Dermis microvascular lymphatic vessel endothelial cell (primary cell): ENCODE measurements at regions not wholly inside any gene's neighbourhood (a gene's known extent, or its start where the extent isn't known, plus 50 kb on each side); places are given as distances from the start of the nearest gene placed in this dataset.
A peak's percentile ranks its signal among the peaks of the same experiment; 100 is the strongest.

Experiments
- DNase-seq, 2 donors: peaks; one replicate each; pipeline versions ENCODE4 v3.0.0 to v3.0.0-alpha.2; 2010; ENCODE audit warnings: low read depth in 2 of 2

DNA sequence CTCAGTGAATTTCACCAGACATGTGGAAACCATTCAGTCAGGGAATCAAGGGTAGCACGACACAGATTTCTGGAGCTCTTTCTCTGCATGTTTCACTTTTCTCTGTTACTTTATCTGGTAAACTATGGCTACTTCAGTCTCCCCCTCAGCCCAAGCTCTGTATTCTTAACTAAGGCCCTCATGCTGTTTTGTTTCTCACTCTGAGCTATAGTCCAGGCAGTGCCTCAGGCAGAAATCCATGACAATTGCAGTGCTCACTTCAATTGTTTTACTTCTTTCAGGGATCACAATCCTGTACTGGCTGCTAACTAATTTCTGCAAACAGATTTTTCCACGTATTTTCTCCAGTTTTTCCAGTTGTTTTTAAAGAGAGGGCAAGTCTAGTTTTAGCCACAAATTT lies 1599.9 kb upstream of the LRRTM3 start:
- no peak for DNase-seq

DNA sequence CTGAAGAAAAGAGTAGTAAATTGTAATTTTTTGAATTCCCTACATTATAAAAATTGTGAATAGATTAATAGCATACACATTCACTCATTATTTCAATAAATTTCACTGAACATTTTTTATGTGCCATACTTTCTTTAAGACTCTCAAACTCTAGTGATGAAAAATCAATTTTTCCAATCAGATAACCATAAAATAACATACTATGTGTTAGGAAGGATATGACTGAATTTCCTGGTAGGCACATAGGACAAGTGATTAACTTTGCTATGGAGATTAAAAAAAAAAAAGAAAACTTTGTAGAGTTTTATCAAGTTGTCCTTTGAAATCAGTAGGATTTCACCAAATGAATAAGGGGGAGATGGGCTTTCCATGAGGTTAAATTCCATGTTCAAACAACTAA lies 1597.3 kb upstream of the LRRTM3 start:
- DNase-seq = peak in 1 of 2 donors; percentile 16

DNA sequence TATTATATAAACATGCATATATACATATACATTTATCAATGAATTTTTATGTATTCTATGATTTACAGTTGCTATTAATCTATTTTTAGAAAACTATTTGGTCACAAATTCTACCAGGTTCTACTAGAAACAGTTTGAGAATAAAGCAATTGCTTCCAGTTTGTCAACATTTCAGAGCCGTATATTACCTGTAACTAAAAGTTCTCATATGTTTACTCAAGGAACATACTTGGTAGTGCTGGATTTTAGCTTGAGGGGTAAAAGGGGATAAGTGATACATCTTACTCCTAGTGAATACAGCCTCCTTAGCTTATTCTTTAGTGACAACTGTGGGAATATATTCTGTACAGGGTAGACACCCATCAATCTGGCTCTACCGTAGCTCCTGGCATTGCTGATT lies 1590.5 kb upstream of the LRRTM3 start:
- no peak for DNase-seq

DNA sequence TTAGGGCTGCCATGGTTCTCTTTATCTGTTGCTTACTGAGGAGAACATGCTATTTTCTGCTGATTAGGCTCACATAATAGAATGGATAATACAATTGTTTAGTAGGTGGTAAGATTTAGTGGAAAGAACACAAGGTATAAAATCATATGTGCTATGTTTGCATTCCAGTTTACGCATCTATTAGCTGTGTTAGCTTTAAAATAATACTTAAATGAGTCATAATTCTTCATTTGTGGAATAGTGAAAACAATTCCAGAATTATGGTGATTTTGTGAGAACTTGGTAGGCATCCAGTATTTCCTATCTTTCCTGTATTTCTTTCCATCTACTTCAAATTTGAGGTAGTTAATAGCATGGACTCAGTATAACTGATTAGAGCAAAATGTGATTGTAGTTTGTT lies 1585.5 kb upstream of the LRRTM3 start:
- DNase-seq = peak in 1 of 2 donors; percentile 25

DNA sequence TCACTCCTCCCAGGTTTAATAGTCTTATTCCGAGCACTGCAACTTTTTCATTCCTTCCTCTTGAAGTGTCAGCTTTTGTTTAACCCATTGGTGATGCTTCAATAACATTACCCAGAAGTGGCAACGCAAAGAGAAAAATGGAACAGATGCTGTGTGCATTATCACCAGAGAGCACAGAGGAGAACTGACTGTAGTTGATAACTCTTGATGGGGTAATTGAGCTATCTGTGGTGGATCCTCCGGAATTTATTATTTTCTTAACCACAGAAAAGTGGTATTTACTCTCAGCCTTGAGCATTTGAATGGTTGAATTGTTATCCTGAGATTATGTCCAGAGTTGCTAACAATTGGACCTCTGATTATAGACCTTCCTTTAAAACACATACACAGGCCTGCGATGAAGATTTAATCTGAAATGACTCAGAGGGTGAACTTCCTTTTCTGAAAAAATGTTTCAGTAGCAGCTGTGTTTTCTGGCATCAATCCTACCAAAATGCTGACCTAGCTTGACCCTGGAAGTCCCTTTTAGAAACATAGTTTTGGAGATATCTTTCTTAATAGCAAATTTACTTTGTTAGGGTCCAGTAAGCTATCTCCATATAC lies 1584.4 kb upstream of the LRRTM3 start:
- DNase-seq = peak; percentile 49 to 88

DNA sequence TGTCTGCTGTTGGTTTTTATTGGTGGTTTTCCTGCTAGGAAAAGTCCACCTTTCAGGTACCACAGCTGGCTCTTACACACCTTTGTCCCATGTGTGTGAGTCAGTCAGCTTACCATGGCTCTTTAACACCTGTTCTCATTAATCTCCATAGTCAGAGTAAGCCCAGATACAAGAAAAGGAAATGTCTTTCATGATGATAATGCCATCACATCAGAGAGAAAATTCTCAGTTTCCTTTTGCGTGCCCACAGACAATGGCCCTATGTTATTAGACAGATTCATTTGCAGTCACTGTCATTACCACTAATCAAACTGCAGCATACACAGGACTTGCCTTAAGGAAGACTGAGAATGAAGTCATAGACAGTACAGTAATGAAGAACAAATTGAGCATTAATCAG lies 1583.6 kb upstream of the LRRTM3 start:
- DNase-seq = peak in 1 of 2 donors; percentile 36

DNA sequence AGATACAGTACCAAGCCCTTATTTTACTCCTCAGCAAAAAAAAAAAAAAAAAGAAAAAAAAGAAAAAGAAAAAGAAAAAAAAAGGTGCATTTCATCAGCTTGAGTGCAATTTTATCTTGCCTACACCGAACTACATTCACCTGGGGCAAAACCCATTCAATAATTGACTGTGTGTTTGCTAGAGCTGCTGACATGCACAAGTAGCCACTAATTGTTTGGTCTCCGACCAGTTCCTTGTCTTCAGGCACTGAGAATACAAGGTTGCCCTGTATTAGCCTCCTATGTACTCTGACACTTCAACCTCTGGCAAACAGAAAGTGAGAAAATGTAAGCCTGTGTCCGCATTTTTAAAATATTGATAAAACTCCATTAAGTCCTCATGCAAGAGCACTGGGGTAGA lies 1579.4 kb upstream of the LRRTM3 start:
- no peak for DNase-seq

DNA sequence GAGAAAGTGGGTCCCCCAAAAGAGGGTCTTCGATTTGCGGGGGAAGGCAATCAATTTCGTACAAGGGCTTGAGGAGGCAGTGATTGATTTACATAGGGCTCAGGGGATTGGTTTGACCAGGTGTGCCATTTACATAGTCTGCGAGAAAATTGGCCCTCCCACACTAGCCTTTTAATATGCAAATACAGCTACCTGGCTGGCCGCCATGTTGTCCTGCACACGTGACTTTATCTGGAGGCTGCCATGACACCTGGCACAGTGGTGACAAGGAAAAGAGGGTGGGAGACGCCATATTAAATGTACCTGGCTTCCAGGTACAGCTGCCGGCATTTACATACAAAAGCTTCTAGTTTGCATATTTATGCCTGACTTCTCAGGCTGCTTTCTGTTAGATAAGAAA lies 1577.2 kb upstream of the LRRTM3 start:
- DNase-seq = no peak

DNA sequence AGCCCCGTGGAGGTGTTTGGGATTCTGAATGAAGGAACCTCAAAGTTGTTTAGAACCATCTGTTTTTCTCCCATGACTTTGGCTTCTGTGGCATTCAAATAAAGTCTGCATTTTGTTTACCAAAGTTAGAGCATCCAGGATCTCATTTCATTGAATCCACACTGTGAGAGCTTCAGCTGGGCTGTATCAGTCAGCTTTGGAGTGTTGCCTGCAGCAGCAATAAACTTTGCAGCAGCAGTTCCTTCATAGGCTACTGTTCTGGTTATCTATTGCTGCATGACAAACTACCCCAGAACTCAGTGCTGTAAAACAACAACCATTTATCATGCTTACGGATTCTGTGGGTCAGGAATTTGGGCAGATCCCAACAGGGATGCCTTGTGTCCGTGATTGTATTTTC lies 1575.2 kb upstream of the LRRTM3 start:
- DNase-seq = no peak

DNA sequence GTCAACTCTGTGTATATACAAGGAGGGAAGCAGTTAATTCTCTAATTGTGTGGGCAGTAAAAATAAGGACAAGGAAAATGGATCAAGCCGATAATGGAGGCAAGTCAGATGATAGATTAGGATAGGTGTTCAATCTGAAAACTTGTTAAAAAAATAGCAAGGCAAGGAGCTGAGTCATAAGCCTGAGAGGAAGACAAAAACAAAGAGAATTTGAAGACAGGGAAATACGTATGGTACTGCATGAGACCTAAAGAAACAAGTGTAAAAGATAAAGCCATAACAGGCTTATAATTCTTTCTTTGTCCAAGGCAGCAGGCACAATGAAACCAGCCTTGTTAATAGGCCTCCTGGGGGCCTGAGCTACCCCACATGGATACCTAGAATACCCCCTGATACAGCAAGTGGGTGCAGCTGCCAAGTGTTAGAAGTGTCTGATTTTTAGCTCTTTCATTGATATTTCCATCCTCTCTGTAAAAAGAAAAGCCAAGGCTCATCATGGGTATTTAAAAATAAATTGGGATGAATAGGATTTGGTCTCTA lies 1570.6 kb upstream of the LRRTM3 start:
- peak in 1 of 2 donors; percentile 50 for DNase-seq

DNA sequence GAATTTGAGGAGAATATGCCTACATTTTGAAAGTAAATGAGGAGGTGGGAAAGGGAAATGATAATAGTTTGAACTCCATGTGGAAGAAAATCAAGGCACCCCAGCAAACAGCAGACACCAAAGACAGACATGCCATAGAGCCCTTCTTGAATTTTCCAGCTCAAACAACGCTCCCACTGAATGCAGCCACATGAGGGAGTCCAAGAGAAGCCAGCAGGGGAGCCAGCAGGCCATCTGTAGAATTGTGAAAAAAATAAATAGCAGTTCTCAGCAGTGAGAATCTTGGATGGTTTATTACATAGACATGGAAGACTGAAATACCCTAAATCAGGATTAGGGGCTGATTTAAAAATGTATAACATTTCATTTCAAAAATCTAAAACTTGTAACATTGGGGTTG lies 1567.3 kb upstream of the LRRTM3 start:
- peak in 1 of 2 donors; percentile 25 for DNase-seq

DNA sequence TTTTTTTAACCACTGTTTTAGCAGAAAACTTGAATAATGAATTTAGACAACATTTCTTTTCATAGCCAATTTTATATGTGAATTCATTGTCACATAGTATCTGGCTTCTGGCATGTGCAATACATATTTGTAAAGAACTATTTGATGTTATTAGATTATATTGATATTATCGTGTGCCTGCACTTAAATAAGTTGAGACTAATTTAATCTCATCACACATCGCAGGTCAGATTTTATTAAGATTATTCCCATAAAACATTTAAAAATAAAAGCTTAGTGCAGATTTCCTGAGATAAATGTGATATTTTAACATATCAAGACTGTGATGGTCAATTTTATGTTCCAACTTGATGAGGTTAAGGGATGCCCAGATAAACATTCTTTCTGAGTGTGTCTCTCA lies 1565.3 kb upstream of the LRRTM3 start:
- no peak for DNase-seq

DNA sequence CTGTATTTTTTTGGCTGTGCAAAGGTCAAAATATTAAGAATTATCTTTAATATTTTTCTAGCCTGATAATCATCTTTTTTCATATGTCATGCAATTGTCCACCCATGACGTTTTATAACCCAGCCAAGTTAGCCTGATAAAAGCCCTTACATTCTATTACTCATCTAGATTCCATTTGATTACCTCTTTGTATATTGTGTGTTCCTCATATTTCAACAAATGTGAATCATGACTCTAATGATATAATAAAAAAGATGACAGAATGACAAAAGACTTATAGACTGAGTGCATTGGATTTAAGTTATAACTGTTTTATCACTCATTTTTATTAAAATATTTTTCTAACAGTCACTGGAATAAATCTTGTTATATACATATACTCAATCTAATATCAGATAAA lies 1560.0 kb upstream of the LRRTM3 start:
- no peak for DNase-seq

DNA sequence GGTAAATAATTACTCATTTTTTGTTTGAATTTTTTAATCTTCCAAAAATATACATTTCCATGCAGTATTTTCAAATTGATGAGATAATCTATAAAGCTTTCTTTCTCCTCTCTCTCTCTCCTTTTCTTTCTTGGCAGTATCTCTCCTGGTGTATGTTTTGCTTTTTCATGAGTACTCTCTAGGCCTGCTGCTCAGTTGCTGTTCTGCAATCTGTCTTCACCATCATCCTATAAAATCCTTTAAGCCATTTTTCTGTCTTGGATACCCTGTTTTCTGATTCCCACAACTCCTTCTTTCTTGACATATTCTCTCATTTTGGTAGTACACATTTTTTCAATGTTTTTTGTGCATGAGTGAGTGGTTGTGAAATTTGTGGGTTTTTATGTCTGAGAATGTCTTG lies 1558.1 kb upstream of the LRRTM3 start:
- DNase-seq = no peak

DNA sequence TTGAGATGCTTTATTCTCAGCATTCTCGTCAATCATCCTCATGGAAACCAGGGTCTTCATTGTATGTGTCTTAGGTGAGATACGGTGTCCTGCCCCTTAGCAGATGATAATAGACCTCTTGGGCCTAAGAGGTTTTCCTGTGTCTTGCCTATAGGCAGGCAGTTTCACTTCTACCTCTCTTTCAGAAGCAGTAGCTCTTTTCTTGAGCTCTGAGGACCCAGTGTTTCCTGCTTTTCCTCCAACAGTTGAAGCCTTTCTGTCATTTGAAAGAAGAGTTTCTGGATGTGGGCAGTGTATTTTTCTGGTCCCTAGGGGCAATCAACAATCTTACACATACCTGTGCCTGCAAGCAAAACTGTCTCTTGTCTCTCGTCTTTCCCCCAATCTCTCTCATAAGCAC lies 1550.3 kb upstream of the LRRTM3 start:
- DNase-seq = no peak

DNA sequence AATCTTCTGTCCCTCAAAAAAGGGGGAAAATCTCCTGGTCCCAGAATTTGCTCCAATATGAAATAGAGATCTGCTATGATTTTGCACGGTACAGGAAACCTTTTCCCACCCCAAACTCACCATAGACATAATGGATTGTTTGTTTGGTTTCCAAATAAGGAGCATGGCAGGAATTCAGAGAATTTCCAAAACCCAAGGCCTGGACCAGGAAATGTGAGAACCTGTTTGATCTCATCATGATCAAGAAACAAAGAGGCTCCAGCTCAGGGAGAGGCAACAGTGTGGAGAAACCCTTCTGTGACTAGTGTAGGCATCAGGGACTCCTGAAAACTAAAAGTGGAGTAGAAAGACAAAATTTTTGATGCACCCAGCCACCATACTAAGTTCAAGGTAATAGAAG lies 1548.1 kb upstream of the LRRTM3 start:
- DNase-seq = no peak

DNA sequence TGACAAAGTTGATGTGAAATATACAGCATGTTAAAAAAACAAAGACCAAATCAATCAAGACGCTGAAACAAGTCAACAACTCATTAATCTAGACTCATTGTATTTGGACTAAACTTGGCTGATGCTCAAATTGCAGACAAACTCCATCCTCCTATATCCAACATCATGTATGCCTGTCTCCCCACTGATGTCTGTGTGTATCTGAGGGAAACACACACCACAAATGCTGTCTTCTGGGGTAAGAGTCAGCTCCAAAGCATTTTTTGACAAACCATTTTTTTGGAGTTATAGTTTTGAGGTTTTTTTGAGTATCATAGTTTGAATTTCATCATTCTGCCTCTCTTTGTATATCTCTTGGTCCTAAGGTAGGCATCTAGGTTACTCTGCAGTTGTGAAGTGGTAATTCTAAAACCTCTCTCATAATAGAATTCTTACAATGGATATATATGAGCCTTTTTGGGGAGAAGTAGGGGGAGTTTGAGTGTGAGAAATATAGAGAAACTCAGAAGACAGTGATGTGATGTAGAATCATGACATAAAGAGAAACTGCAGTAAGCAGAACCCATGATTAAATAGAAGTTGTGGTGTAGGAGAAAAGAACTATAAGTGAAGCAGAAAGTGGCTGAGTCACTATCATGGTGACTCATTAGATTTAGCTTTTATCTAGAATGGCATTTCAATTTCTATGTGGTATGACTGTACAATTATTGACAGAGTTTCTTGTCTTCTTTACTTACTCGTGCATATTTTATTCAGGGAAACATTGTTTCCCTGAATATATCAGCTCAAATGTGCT lies 1531.1 kb upstream of the LRRTM3 start:
- peak in 1 of 2 donors; percentile 2 for DNase-seq

DNA sequence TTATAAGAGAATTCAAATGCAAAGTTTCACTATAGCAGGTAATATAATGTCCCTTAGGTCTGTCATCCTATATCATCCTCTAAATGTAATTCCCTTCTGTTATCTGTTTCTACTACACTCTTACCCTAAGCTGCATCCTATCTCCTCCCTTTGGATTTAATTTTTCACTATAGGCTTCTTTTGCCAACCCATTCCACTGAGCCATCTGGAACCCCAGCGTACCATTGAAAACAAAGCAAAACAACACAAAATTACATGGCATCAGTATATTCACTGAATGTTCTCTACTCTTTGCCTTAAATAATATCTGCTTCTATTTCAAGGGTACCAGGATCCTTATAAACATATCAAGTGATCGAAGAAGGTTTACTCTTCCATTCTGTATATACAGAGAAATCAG lies 1530.2 kb upstream of the LRRTM3 start:
- DNase-seq = no peak

DNA sequence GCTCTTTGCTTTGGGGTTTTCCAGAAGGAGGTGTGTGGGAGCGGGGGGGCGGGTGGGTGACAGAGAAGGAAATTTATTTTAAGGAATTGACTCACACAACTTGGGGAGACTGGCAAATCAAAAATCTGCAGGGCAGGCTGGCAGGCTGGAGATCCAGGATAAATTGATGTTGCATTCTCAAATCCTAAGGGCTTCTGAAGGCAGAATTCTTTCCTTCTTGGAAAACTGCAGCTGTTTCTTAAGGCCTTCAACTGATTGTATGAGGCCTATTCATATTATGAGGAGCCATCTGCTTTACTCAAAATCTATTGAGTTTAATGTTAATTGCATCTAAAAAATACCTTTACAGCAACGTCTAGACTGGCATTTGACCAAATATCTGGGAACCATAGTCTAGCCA lies 1528.8 kb upstream of the LRRTM3 start:
- DNase-seq = no peak

DNA sequence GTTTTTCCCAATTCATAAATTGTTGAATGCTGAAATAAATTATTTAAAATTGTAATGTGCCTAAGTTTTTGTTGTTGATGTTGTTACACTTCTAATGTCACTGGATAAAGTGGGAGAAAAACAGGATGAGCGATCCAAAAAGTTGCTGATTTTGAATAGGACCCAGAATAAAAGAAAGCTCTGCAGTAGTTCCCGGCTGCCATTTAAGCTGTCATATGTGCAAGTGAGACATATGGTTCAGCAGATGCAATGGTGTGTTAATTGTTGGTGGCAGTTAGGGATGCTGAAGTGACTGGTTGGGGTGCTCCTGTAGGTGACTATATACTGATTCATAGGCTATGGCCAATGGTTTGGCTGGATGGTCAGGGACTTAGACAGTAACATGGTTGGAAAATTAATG lies 1517.4 kb upstream of the LRRTM3 start:
- no peak for DNase-seq

DNA sequence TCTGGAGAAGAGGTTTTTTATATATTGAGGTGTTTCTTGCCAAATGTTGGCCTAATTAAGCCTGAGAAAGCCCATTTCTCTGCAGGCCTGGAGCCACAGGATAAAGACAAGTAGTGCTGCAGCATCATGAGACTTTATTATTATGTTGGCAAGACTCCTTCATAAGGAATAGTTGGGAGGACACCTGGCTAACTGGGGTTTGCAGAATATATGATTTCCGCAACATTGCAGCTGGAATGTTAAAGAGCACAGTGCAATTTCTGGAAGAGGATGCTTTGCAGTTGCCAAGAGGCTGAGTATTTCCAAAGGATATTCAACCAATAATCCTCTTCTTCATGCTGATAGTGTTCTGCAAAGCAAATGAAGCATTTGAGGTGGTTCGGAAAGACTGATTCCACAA lies 1512.8 kb upstream of the LRRTM3 start:
- DNase-seq = no peak

DNA sequence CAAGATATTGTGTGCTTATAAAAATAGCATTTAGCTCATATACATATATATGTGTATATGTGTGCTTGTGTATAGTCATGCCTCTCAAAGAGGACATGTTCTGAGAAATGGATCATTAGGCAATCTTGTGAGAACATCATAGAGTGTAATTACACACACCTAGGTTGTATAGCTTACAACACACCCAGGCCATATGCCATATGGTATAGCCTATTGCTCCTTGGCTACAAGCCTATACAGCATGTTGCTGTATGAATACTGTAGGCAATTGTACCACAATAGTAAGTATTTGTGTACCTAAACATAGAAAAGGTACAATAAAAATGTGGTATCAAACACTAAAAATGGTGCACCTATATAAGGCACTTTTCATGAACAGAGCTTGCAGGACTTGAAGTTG lies 1510.5 kb upstream of the LRRTM3 start:
- no peak for DNase-seq

DNA sequence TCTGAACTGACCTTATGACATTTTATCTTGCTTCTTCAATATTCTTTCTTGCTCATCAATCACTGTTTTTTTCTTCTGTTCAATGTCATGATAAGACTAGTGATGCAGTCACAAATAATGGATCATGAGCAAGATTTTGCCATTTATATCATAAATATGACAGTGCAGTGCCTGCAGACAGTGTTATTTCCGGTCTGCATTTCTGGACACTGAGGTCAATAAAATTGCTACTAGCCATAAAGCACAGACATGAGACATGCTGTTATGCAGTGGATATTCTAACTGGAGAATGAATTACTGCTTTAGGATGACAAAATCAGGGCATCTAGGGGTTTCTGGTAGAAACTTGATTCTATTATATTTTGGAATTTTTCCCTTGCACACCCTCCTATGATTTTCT lies 1509.7 kb upstream of the LRRTM3 start:
- DNase-seq = peak; percentile 1 to 8
